ENCODE measurements at regions not wholly inside any gene's neighbourhood (a gene's known extent, or its start where the extent isn't known, plus 50 kb on each side); places are given as distances from the start of the nearest gene placed in this dataset.

- TF ChIP-seq EZH2phosphoT487 (IDR thresholded peaks at IDR 0.05; ENCODE audit: low read depth, severe bottlenecking, unreplicated experiment) (no peak), CTCF (IDR thresholded peaks at IDR 0.05; ENCODE audit: poor library complexity) (no peak), EZH2 (IDR thresholded peaks at IDR 0.05; ENCODE audit: borderline replicate concordance) (no peak)
- Histone ChIP-seq H3K36me3 (replicated peaks; ENCODE audit: insufficient read depth, low read depth) (no peaks in the 10 kb centered on the region), H3K4me3 (no peak overlapping the region), H3K4me1 (ENCODE audit: insufficient read depth) (no peaks in the 10 kb centered on the region), H3K79me2 (no peaks in the 10 kb centered on the region), H3K9me2 (replicated peaks; ENCODE audit: insufficient read depth) (no peaks in the 10 kb centered on the region), H2AFZ (no peak overlapping the region), H4K20me1 (ENCODE audit: insufficient read depth, poor library complexity, severe bottlenecking) (no peaks in the 10 kb centered on the region), H3K9me3 (ENCODE audit: low read depth) (no peaks in the 10 kb centered on the region), H3K27ac (no peak overlapping the region), H3K27me3 (no peaks in the 10 kb centered on the region), H3K4me2 (no peak overlapping the region)
- no peak for DNase-seq (ENCODE audit: low spot score)
- WGBS (ENCODE audit: low lambda C conversion rate, missing lambda C conversion rate), result 88% methylated on average over 2 of the region's 2 CpGs
Measured at GRCh38 chr2:153020201-153020600, 301.8 kb downstream of the ARL6IP6 start.

GRCh38 chr2:153005071-153005730 lies 286.8 kb downstream of the ARL6IP6 start:
- H3K9me3 ChIP-seq (ENCODE audit: low read depth), result no peaks in the 10 kb centered on the region
- no peaks in the 10 kb centered on the region for H3K79me2 ChIP-seq
- no peak overlapping the region for H3K27ac ChIP-seq
- H3K4me2 ChIP-seq, result no peak overlapping the region
- H3K4me1 ChIP-seq (ENCODE audit: insufficient read depth), result no peaks in the 10 kb centered on the region
- H4K20me1 ChIP-seq (ENCODE audit: insufficient read depth, poor library complexity, severe bottlenecking), result no peaks in the 10 kb centered on the region
- H3K27me3 ChIP-seq, result no peaks in the 10 kb centered on the region
- TF ChIP-seq EZH2 (IDR thresholded peaks at IDR 0.05; ENCODE audit: borderline replicate concordance) (no peak), EZH2phosphoT487 (IDR thresholded peaks at IDR 0.05; ENCODE audit: low read depth, severe bottlenecking, unreplicated experiment) (no peak), CTCF (IDR thresholded peaks at IDR 0.05; ENCODE audit: poor library complexity) (no peak)
- no peak overlapping the region for H3K4me3 ChIP-seq
- H3K36me3 ChIP-seq (replicated peaks; ENCODE audit: insufficient read depth, low read depth), result no peaks in the 10 kb centered on the region
- H2AFZ ChIP-seq, result no peak overlapping the region
- DNase-seq (ENCODE audit: low spot score), result no peak
- WGBS (ENCODE audit: low lambda C conversion rate, missing lambda C conversion rate), result 80% methylated on average over 5 of the region's 5 CpGs
- H3K9me2 ChIP-seq (replicated peaks; ENCODE audit: insufficient read depth), result no peaks in the 10 kb centered on the region

GRCh38 chr2:153004627-153005026 lies 286.2 kb downstream of the ARL6IP6 start:
- H3K79me2 ChIP-seq, result no peaks in the 10 kb centered on the region
- 93% methylated on average over 3 of the region's 3 CpGs for WGBS (ENCODE audit: low lambda C conversion rate, missing lambda C conversion rate)
- no peak overlapping the region for H3K27ac ChIP-seq
- H3K27me3 ChIP-seq, result no peaks in the 10 kb centered on the region
- no peak overlapping the region for H3K4me3 ChIP-seq
- no peaks in the 10 kb centered on the region for H3K9me2 ChIP-seq (replicated peaks; ENCODE audit: insufficient read depth)
- no peaks in the 10 kb centered on the region for H3K4me1 ChIP-seq (ENCODE audit: insufficient read depth)
- H3K4me2 ChIP-seq, result no peak overlapping the region
- TF ChIP-seq EZH2phosphoT487 (IDR thresholded peaks at IDR 0.05; ENCODE audit: low read depth, severe bottlenecking, unreplicated experiment) (no peak), CTCF (IDR thresholded peaks at IDR 0.05; ENCODE audit: poor library complexity) (no peak), EZH2 (IDR thresholded peaks at IDR 0.05; ENCODE audit: borderline replicate concordance) (no peak)
- H2AFZ ChIP-seq, result no peak overlapping the region
- H3K36me3 ChIP-seq (replicated peaks; ENCODE audit: insufficient read depth, low read depth), result no peaks in the 10 kb centered on the region
- no peaks in the 10 kb centered on the region for H3K9me3 ChIP-seq (ENCODE audit: low read depth)
- no peaks in the 10 kb centered on the region for H4K20me1 ChIP-seq (ENCODE audit: insufficient read depth, poor library complexity, severe bottlenecking)
- DNase-seq (ENCODE audit: low spot score), result no peak
